Stimulated activated CD4-positive, alpha-beta T cell treated with anti-CD3 and anti-CD28 coated beads, Interleukin-1b, Interleukin-23, amount 100 ng/mL, for 48 hours (primary cell): ENCODE measurements at regions not wholly inside any gene's neighbourhood (a gene's known extent, or its start where the extent isn't known, plus 50 kb on each side); places are given as distances from the start of the nearest gene placed in this dataset.

ENCODE experiments used
- DNase-seq: peaks from one replicate; pipeline ENCODE4 v3.0.0-alpha.2; 2020

GRCh38 chr18:27825689-27826088 lies 351.2 kb downstream of the CDH2 start:
- no peak for DNase-seq

- no peak for DNase-seq
Observed at GRCh38 chr18:27824841-27825681, 351.9 kb downstream of the CDH2 start.

- no peak for DNase-seq
Observed at GRCh38 chr18:27824275-27824674, 352.7 kb downstream of the CDH2 start.

GRCh38 chr18:27823053-27823452 lies 353.9 kb downstream of the CDH2 start:
- DNase-seq = no peak

GRCh38 chr18:27808683-27809082 lies 368.2 kb downstream of the CDH2 start:
- DNase-seq = no peak

GRCh38 chr18:27803957-27804356 lies 373.0 kb downstream of the CDH2 start:
- no peak for DNase-seq

- no peak for DNase-seq
Observed at GRCh38 chr18:27797484-27797883, 379.4 kb downstream of the CDH2 start.

GRCh38 chr18:27794181-27794926 lies 382.6 kb downstream of the CDH2 start:
- no peak for DNase-seq

GRCh38 chr18:27793013-27793785 lies 383.7 kb downstream of the CDH2 start:
- no peak for DNase-seq

- DNase-seq = no peak
Observed at GRCh38 chr18:27789406-27789805, 387.5 kb downstream of the CDH2 start.

- DNase-seq = no peak
Observed at GRCh38 chr18:27787547-27787946, 389.4 kb downstream of the CDH2 start.

GRCh38 chr18:27785815-27786471 lies 391.0 kb downstream of the CDH2 start:
- DNase-seq = no peak

- no peak for DNase-seq
Observed at GRCh38 chr18:27780061-27780745, 396.7 kb downstream of the CDH2 start.

- no peak for DNase-seq
Observed at GRCh38 chr18:27778925-27779324, 398.0 kb downstream of the CDH2 start.

GRCh38 chr18:27778441-27778840 lies 398.5 kb downstream of the CDH2 start:
- no peak for DNase-seq

- no peak for DNase-seq
Observed at GRCh38 chr18:27772081-27772480, 404.8 kb downstream of the CDH2 start.

GRCh38 chr18:27771571-27771970 lies 405.4 kb downstream of the CDH2 start:
- no peak for DNase-seq

- no peak for DNase-seq
Observed at GRCh38 chr18:27769152-27769551, 407.8 kb downstream of the CDH2 start.

- no peak for DNase-seq
Observed at GRCh38 chr18:27763936-27764335, 413.0 kb downstream of the CDH2 start.

GRCh38 chr18:27763341-27763740 lies 413.6 kb downstream of the CDH2 start:
- no peak for DNase-seq

GRCh38 chr18:27762054-27762453 lies 414.9 kb downstream of the CDH2 start:
- DNase-seq = no peak

- DNase-seq = no peak
Observed at GRCh38 chr18:27752944-27753343, 424.0 kb downstream of the CDH2 start.
